Dedifferentiated amniotic fluid mesenchymal stem cell (primary cell): ENCODE measurements at regions not wholly inside any gene's neighbourhood (a gene's known extent, or its start where the extent isn't known, plus 50 kb on each side); places are given as distances from the start of the nearest gene placed in this dataset.

Experiments used
- DNase-seq: peaks from one replicate; pipeline ENCODE4 v3.0.0-alpha.2; 2016; ENCODE audit errors: extremely low spot score

DNA sequence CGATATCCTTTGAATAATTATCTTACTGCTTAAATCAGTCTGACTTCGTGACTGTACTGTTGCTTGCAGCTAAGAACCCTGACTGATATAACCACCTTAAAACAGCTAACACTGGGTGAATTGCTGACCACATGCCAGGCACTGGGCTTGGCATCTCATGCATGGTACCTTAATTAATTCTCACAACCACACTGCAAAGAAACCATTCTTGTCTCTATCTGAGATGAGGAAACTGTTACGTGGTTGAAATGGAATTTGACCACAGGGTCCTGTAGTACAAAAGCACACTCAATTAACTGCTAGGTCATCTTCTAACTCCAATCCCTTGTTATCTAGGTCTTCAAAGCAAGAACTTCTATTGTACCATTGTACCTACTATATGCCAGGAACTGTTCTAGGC lies 92.7 kb upstream of the PRICKLE2 start:
- DNase-seq, result no peak

DNA sequence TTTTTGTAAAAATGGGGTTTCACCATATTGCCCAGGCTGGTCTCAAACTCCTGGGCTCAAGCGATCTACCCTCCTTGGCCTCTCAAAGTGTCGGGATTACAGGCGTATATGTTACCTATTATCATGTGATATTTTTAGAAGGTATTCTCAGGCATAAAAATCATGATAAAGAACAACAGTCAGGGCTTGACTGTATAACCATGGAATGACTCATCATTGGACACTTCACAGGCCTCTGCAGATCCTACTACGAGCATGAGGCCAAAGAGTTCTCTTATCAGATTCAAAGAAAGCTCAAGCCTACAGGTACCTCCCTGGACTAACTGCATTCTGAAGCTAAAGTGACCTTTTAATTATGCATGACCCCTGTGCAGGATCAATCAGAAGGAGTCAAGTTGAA lies 91.7 kb upstream of the PRICKLE2 start:
- DNase-seq, result no peak

DNA sequence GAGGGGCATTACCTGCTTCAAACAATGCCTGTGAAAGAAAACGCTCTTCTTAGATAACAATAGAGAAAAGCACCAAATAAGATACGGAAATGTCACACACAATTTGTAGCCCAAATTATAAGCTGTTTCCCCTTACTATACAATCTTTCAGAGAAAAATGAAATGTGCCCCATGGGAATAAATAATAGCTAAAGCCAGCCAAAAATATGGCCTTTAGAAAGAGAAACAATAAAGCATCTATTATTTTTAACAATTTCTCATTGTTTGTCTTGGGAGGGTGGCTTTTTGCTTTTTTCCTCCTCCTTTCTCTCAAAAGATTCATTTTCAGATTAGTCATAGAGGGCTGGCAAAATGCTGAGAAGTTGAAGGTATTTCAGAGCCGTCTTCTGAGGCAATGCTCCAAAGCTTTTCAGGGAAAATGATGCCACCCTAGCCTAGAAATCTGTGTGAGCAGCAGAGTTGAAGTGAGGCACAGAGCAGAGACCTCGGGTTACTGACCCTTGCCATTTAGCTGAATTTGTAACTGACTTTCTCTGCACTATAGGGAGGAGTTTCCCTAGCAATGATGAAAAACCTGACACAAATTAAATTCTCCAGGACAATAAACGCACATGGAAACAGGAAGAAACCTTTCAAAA lies 86.3 kb upstream of the PRICKLE2 start:
- peak; percentile 57 for DNase-seq

DNA sequence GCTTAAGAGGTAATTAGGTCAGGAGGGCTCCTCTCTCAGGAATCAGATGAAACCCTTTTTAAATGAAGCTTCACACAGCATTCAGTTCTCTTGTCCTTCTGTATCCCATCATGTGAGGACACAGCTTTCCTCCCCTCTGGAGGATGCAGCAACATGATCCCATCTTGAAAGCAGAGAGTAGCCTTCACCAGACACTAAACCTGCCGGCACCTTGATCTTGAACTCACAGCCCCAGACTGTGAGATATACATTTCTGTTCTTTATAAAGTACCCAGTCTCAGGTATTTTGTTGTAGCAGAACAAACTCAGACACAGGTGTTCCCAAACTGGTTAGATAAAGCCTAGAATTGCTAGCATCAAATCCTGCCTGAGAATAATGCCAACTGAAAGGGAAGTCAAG lies 83.7 kb upstream of the PRICKLE2 start:
- no peak for DNase-seq

DNA sequence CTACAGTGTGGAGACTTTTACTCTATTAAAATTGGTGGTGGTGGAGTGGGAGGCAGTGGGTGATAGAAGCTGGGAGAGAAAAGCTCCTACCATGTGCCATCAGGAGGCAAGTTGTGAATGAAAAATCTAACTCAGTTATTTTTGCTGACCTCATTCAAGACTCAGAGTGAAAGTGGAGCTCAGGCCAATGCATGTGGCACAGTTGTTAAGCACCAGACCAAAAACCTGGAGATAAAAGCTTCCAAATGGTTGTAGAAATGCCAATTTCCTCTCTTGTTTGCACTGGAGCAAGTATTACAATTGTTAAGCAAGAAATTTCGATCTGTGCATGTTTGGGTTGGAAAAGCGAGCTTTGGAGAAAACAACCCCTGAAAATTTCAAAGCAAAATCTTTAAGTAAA lies 81.5 kb upstream of the PRICKLE2 start:
- peak; percentile 25 for DNase-seq

DNA sequence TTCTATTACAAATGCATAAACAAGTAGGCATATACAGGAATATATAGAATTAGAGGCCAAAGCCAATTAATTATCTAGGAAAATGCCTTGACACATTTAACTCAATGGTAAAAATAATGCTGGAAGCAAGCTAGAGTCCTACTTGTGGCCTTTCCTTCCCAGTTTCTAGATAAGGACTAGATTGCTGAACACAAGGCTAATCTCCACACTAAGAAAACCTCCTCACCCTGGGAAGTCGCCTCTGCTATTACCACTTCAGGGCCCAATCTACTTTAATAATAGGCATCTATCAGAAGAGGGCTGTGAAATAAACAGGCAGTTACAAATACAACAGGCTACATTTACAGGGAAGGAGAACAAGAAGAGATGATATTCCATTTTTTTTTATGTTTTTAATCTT lies 80.5 kb upstream of the PRICKLE2 start:
- DNase-seq, result no peak

DNA sequence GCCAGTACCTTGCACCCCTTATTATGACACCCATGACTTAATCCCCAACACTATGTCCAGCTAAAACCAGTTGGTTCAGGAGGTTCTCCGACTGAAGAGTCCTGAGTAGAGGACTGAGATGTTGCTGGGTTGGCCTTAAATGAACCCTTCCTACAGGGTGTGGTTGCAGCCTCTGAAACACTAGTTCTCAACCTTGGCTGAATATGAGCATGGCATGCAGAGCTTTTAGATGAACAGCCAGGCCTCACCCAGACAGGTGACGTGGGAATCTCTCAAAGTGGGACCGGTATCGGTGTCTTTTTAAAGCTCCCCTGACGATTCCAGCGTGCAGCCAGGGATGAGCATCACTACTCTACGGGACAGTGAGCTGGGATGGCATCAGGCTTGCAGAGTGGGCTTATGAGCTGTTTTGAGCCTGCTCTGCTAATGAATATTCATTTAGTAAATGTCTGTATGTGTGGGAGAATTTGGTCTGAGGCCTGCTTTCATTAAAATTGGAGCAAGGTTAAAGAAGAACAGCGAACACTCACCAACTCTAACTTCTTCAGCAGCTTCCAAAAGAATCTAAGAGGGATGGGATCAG lies 79.7 kb upstream of the PRICKLE2 start:
- DNase-seq, result no peak

DNA sequence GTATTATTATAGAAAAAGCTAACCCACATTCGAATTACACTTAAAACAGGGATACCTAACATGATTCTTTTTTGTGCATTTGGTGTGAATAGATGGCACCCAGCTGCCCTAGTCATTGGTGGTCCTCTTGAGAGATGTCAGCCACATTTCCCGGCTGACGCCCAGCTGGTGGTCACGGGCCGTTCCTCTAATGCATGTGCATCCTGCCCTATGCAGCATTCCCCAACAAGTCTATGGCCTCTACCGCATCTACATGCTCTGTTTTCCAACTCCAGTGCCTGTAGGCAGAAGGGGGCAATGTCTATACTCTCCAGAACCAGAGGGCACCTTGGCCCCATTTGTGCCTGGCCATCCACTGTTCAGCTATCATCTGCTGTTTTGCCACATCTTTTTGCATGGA lies 78.6 kb upstream of the PRICKLE2 start:
- DNase-seq, result no peak

DNA sequence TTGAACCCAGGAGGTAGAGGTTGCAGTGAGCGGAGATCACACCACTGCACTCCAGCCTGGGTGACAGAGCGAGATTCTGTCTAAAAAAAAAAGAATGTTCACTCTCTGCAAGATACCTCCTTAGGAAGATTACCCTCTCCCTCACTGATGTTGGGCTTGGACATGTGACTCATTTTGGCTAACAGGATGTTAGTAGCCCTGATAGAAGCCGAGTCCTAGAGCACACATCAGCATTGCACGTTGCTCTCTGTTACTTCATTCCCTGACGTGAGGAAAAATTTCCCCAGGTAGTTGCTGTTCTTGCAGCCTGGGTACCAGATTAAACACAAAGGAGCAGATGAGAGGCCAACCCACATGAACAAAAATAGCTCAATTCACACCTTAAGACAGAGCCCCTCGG lies 78.1 kb upstream of the PRICKLE2 start:
- no peak for DNase-seq

DNA sequence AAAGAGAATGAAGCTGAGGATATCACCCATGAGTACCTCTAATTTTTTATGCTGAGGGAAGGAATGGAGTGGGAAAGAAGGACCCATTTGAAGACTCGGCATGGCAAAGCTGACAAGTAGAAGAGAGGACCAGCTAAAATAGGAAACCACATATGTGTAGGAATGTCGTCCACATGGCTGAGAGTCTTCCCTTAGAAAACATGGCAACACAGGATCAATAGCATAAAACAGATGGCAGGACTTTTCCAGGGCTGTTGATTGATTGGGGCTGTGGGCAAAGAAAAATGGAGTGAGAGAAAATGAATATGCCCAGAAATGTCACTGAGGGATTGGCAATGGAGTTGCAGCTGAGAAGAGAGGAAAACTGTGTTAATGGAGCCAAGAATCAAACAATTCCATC lies 76.2 kb upstream of the PRICKLE2 start:
- DNase-seq, result no peak

DNA sequence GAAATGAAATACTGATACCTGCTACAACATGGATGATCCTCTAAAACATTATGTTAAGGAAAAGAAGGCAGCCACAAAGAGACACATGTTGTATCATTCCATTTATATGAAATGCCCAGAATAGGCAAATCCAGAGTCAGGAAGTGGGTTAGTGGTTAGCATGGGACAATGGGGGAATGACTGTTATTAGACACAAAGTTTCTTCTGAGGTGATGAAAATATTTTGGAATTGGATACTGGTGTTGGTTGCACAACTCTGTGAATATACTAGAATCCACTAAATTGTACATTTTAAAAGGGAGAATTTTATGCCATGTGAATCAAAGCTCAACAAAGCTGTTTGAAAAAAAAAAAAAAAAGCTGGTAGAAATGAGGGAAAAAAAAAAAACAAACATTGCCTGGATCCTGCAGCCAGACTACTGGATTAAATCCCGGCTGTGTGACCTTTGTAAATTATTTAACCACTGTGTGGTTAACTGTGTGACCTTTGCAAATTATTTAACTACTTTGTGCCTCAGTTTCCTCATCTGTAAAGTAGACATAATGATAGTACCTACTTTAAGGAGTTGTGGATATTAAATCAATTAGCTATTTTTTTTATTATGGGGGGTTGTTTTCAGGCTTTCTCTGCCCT lies 75.6 kb upstream of the PRICKLE2 start:
- DNase-seq, result peak; percentile 30

DNA sequence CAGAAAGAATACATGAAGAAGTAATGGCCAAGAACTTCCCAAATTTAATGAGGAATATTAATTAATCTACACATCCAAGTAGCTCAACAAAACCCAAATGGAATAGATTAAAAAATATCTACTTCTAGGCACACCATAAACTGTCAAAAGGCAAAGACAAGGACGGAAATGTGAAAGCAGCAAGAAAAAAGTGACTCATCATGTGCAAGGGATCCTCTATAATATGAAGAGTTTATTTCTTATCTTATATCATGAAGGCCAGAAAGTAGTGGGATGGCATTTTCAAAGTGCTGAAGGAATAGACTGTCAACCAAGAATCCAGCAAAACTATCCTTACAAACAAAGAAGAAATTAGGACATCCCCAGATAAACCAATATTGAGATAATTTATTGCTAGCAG lies 73.9 kb upstream of the PRICKLE2 start:
- no peak for DNase-seq

DNA sequence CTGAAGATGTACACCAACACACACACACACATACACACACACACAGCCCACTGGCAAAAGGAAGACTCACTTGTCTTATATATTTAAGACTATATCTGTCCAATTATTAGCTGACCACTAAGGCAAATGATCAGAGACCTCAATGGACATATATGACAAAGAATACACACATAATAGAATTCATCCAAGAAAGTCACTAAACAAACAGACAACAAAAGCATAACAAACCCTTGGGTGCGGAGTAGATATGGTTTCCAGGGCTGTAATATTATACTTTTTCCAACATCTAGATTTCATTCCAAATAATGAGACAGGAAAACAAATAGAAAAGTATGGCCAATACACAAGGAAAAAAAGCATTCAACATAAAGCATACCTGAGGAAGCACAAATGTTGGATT lies 72.3 kb upstream of the PRICKLE2 start:
- DNase-seq, result no peak

DNA sequence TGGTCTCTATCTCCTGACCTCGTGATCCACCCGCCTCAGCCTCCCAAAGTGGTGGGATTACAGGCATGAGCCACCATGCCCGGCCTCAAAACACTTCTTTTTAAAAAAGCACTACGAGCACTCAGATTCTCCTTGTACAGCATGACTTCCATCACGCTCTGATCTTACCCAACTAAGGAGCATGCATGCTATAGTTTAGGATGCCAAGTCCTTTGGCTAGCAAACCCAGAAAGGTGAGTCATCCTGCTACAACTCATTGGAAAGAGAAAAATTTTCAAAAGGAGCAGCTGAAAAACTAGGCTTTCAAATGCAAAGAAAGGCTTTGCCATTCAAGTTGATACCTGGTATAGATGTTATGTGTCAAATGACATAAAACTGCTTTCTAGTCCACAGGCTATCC lies 70.3 kb upstream of the PRICKLE2 start:
- DNase-seq, result peak; percentile 90

DNA sequence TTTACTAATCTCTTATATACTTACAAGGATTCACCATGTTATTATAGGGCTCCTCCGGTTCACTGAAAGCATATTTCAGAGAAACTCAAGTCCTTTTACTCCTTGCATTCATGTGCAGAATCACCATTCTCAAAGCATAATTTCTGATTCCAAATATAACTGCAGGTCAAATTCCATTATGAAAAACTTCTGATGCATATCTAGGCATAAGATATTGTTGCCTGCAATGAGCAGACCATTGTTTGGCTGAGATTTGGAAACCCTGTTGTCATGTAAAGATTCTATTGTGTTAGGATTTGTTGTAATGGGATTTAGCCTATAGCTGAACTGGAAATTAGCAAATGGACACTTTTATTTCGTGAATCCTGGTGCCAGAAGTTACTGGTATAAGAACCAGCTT lies 69.5 kb upstream of the PRICKLE2 start:
- DNase-seq, result no peak

DNA sequence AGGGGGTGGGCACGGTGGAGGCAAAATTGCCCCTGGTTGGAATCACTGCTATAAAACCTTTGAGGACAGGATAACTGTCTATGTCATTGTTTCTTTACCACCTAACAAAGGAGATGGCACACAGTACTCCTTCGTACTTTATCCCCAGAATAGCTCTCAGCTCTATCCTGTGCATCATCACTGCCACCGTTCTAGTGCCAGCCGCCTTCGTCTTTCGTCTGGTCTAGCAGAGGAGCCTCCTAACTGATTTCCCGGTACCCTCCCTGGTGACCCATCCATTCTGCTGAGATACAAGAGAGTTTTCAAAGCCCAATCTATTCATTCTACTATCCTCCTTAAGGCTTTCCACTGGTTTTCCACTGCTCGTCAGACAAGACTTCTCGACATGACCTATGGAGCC lies 67.9 kb upstream of the PRICKLE2 start:
- DNase-seq, result no peak

DNA sequence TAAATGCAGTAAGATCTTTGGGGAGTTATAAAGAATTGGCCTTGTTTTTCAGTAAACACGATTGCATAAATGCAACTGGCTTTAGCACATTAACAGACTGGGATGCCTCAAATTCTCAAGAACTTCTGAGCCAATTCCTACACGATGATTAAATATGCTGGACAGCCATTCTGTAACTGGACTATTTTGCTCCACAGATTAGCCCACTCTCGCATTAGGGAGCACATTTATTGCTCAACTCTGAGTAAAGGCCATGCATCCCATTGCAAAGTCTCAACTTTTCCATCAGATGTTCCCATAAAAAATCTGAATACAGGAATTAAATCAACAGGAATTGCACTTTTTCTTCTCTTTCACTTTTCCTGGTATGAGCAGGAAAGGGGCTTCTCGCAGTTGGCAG lies 66.7 kb upstream of the PRICKLE2 start:
- no peak for DNase-seq

DNA sequence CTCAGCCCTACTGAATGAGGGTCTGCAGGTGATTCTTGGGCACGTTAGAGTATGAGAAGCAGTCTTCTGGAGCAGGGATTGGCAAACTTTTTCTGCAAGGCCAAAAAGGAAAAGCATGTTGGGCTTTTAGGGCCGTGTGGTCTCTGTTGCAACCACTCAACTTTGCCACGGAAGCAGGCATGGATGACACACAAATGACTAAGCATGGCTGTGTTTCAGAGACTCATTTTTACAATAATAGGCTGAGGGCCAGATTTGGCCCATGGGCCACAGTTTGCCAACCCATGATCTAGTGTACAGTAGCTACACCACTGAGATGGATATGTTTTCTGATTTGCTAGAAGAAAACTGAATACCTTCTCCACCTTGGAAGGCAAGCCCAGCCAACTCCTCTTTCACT lies 66.1 kb upstream of the PRICKLE2 start:
- DNase-seq, result peak; percentile 47

DNA sequence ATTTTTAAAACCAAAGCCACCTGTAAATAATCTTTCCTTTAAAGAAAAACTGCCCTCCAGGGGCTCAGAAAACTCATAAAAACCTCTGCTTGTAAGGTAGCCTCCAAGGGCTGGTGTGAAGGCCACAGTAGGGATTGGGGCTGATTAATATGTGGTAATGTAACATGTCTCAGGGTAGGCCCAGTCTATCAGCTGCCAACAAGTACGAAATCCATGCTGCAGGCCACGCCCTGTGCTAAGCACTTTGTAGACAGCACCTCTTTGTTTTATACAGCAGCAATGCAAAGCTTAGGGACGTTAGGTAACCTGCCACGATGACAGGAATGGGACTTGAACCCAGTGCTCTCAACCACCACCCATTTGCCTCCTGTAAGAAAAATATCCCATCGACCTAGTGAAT lies 65.6 kb upstream of the PRICKLE2 start:
- DNase-seq, result no peak

DNA sequence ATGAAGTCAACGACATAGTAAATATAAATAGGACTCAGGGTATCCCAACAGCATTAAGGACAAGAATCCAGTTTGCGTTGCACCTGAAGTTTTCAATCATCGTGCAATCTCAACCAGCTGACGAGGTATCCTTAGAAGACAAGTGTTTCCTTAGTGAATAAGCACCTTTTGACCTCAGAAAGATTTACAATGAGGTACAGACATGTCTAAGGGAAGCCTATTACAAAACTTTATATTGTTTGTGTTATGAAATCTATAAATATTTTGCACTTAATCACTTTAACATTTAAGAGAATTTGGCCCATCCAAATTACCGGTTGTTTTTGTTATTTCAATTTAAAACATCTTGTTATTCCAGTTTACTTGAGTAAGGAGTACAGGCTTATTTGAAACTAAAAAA lies 64.9 kb upstream of the PRICKLE2 start:
- DNase-seq, result no peak

DNA sequence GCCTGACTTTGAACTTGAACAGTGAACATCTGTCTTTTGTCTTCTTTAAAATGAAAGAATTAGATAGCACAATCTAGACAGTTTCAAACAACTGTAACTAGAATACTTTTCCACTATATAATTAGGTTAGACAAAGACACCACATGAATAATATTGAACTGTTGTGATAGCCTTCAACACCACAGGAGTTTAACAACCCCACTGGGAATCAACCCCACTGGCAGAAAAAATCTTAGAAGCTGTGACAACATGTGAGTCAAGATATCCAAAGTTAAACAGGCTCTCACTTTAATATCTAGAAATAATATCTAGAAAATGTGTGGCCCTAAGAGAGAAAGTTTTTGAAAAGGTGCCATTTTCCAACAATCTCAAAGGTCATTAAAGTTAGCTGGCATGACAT lies 64.4 kb upstream of the PRICKLE2 start:
- no peak for DNase-seq

DNA sequence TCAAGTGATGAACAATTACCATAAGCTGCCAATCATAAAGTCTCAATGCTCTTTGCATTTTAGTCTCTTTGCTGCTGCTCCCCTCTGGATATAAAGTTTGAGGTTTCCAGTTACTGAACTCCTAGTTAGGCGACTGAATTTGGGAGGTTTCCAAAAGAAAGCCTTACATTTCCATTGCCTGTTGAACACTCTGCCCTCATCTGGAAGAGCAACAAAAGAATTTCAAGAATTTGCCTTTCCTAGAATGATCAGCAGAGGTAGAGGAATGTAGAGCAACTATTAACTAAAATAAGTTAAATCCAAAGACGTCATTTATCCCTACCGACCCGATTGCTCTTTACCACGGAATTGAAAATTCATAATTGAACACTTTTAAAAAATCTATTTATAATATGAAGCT lies 53.4 kb upstream of the PRICKLE2 start:
- no peak for DNase-seq

DNA sequence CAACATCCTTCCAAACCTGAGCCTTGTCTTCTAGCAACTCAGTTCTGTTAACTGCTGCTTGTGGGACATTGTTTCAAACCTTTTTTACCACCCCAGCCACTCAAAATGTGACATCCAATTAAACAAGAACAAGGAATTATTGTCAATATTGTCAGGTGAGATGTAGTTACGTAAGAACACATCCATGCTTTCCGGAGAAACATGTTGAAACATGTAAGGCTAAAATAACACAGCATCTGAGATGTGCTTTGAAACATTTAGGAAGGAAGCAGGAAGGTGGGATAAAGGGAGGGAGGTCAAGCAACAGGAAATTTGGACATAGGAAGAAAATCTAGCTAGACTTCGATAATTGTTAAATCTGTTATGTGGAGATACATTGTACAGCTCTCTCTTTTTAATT lies 50.9 kb upstream of the PRICKLE2 start:
- no peak for DNase-seq
